ENCODE measurements at regions not wholly inside any gene's neighbourhood (a gene's known extent, or its start where the extent isn't known, plus 50 kb on each side); places are given as distances from the start of the nearest gene placed in this dataset.

- TF ChIP-seq EZH2 (conservative IDR thresholded peaks at IDR 0.05; ENCODE audit: low read depth, low read length) (no peak), IRF1 (CRISPR knock-in tag; IDR thresholded peaks at IDR 0.05; ENCODE audit: low read depth) (no peak), ZNF639 (CRISPR knock-in tag; conservative IDR thresholded peaks at IDR 0.05) (no peak), FOSL2 (CRISPR knock-in tag; IDR thresholded peaks at IDR 0.05) (no peak), CTCF (CRISPR knock-in tag; IDR thresholded peaks at IDR 0.05) (no peak), CREB1 (IDR thresholded peaks at IDR 0.05) (no peak), CREB1 (CRISPR knock-in tag; IDR thresholded peaks at IDR 0.05) (no peak), NR0B2 (CRISPR knock-in tag; IDR thresholded peaks at IDR 0.05) (no peak), MYNN (CRISPR knock-in tag; IDR thresholded peaks at IDR 0.05; ENCODE audit: low read depth) (no peak), ZNF350 (CRISPR knock-in tag; IDR thresholded peaks at IDR 0.05; ENCODE audit: borderline replicate concordance, low read depth) (no peak), YY1 (IDR thresholded peaks at IDR 0.05; ENCODE audit: insufficient read depth, insufficient replicate concordance, low read depth, low read length) (no peak), TCF12 (IDR thresholded peaks at IDR 0.05) (no peak), TCF12 (CRISPR knock-in tag; IDR thresholded peaks at IDR 0.05) (no peak), PRDM15 (CRISPR knock-in tag; IDR thresholded peaks at IDR 0.05) (no peak), MYC (CRISPR knock-in tag; IDR thresholded peaks at IDR 0.05; ENCODE audit: borderline replicate concordance) (no peak), ZNF281 (CRISPR knock-in tag; IDR thresholded peaks at IDR 0.05; ENCODE audit: borderline replicate concordance) (no peak)
Measured at GRCh38 chrX:1751781-1752180, 136.9 kb downstream of the ASMT start.

Data from HepG2 (cell line).